Neuronal stem cell (in vitro differentiated cells): ENCODE measurements at regions not wholly inside any gene's neighbourhood (a gene's known extent, or its start where the extent isn't known, plus 50 kb on each side); places are given as distances from the start of the nearest gene placed in this dataset.

Experiments used
- DNase-seq: peaks from one replicate; pipeline ENCODE4 v3.0.0-alpha.2; 2013; ENCODE audit warnings: low spot score
- H2AFZ ChIP-seq: one replicate; pipeline ENCODE4 v1.6.1; 2013; ENCODE audit warnings: mild to moderate bottlenecking, low read length, inconsistent platforms
- H2AK5ac ChIP-seq: 2 replicates; pipeline ENCODE4 v1.6.1; 2013; ENCODE audit warnings: low read depth, mild to moderate bottlenecking, inconsistent platforms, low read length, moderate library complexity, mixed read lengths
- H2BK120ac ChIP-seq: 2 replicates; pipeline ENCODE4 v1.6.1; 2013; ENCODE audit warnings: low read depth, mild to moderate bottlenecking, inconsistent platforms, low read length, moderate library complexity, mixed read lengths
- H2BK12ac ChIP-seq: one replicate; pipeline ENCODE4 v1.6.1; 2013; ENCODE audit warnings: low read length, inconsistent platforms
- H2BK15ac ChIP-seq: 2 replicates; pipeline ENCODE4 v1.6.1; 2013; ENCODE audit warnings: mild to moderate bottlenecking, low read length, inconsistent platforms, mixed read lengths
- H2BK5ac ChIP-seq: one replicate; pipeline ENCODE4 v1.6.1; 2013; ENCODE audit warnings: inconsistent platforms, mild to moderate bottlenecking, low read length, moderate library complexity
- H3K14ac ChIP-seq: one replicate; pipeline ENCODE4 v1.6.1; 2013; ENCODE audit warnings: low read length, inconsistent platforms
- H3K18ac ChIP-seq: 2 replicates; pipeline ENCODE4 v1.6.1; 2013; ENCODE audit warnings: low read length, inconsistent platforms
- H3K23ac ChIP-seq: 2 replicates; pipeline ENCODE4 v1.6.1; 2013; ENCODE audit warnings: low read depth, mild to moderate bottlenecking, mixed read lengths, low read length, inconsistent platforms; ENCODE audit not compliant: poor library complexity
- H3K27ac ChIP-seq: replicated peaks from 3 replicates; pipeline ENCODE4 v1.5.1; 2013; ENCODE audit warnings: low read length, inconsistent platforms
- H3K27me3 ChIP-seq, 3 experiments: 2 replicates each; pipeline ENCODE4 v1.6.1; 2013; ENCODE audit warnings: low read length in 3 of 3, mild to moderate bottlenecking in 2 of 3, inconsistent platforms in 1 of 3, low read depth in 1 of 3, mixed read lengths in 1 of 3, moderate library complexity in 1 of 3; ENCODE audit not compliant: control insufficient read depth in 3 of 3, insufficient read depth in 3 of 3
- H3K36me3 ChIP-seq, 2 donors: replicated peaks in 1 of 2; 2 replicates each; pipeline ENCODE4 v1.6.1; 2013; ENCODE audit warnings: low read length in 2 of 2; ENCODE audit not compliant: control insufficient read depth in 2 of 2, insufficient read depth in 2 of 2
- H3K4ac ChIP-seq: 2 replicates; pipeline ENCODE4 v1.6.1; 2013; ENCODE audit warnings: inconsistent platforms, mild to moderate bottlenecking, low read length, moderate library complexity
- H3K4me1 ChIP-seq, 2 donors: 1 replicate in 1 of 2; 2 replicates in 1 of 2; pipeline ENCODE4 v1.6.1; 2013; ENCODE audit warnings: low read length in 2 of 2, low read depth in 1 of 2; ENCODE audit not compliant: control insufficient read depth in 2 of 2, insufficient read depth in 1 of 2
- H3K4me2 ChIP-seq: one replicate; pipeline ENCODE4 v1.6.1; 2013; ENCODE audit warnings: mild to moderate bottlenecking, low read length, inconsistent platforms; ENCODE audit not compliant: insufficient read depth, poor library complexity, severe bottlenecking
- H3K4me3 ChIP-seq, 2 donors: 2 replicates each; pipeline ENCODE4 v1.5.1; 2013; ENCODE audit warnings: low read length in 2 of 2, mild to moderate bottlenecking in 2 of 2, inconsistent platforms in 1 of 2, moderate library complexity in 1 of 2
- H3K79me1 ChIP-seq: one replicate; pipeline ENCODE4 v1.6.1; 2013; ENCODE audit warnings: low read depth, mild to moderate bottlenecking, inconsistent platforms, low read length, moderate library complexity
- H3K9ac ChIP-seq: one replicate; pipeline ENCODE4 v1.6.1; 2013; ENCODE audit warnings: mild to moderate bottlenecking, low read depth, low read length, inconsistent platforms; ENCODE audit not compliant: poor library complexity
- H3K9me3 ChIP-seq, 2 donors: replicated peaks in 1 of 2; 2 replicates each; pipeline versions ENCODE3 to v1.6.1; 2013; ENCODE audit warnings: low read length in 2 of 2, mild to moderate bottlenecking in 2 of 2, inconsistent platforms in 1 of 2, low read depth in 1 of 2, mixed read lengths in 1 of 2, moderate library complexity in 1 of 2; ENCODE audit not compliant: control insufficient read depth in 2 of 2, insufficient read depth in 1 of 2
- H4K8ac ChIP-seq: one replicate; pipeline ENCODE4 v1.6.1; 2013; ENCODE audit warnings: low read depth, mild to moderate bottlenecking, inconsistent platforms, low read length, moderate library complexity
- H4K91ac ChIP-seq: one replicate; pipeline ENCODE4 v1.6.1; 2013; ENCODE audit warnings: low read length, low read depth, mild to moderate bottlenecking, inconsistent platforms; ENCODE audit not compliant: poor library complexity
- WGBS, 2 donors: extraction: QIAGEN DNeasy Blood & Tissue Kit; methylation state at CpG; one replicate each; pipeline ENCODE4 v1.1.7; 2013; ENCODE audit warnings: missing lambda C conversion rate in 2 of 2, mixed read lengths in 1 of 2; ENCODE audit not compliant: insufficient read length in 2 of 2, insufficient replicate concordance in 1 of 2; ENCODE audit errors: extremely low coverage in 2 of 2; 5-methylcytosine and 5-hydroxymethylcytosine counted together

DNA sequence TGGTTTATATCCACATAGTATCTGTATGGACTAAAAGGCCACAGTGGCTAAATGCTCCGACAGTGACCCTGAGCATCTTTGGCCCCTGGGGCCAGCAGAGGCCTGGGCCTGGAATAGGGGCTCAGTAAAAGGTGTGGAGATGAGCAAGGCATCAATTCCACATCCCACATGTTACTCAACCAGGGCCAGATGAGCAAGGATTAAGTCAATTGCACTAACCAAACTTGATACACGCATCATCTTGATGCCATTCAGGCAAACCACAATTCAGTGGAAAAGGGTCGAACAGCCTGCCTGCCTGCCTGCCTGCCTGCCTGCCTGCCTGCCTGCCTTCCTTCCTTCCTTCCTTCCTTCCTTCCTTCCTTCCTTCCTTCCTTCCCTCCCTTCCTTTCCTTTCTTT, 53.5 kb upstream of the DNAJA2 start:
- H3K14ac ChIP-seq = no peak overlapping the region
- no peak overlapping the region for H3K23ac ChIP-seq
- H2BK120ac ChIP-seq = no peak overlapping the region
- no peak overlapping the region for H3K4ac ChIP-seq
- H3K4me2 ChIP-seq = no peak overlapping the region
- no peak overlapping the region for H4K91ac ChIP-seq
- H3K9me3 ChIP-seq = peaks cover 0 to 2% of the 10 kb centered on the region in 2 donors
- peaks cover 0 to 2% of the 10 kb centered on the region in 2 donors for H3K36me3 ChIP-seq
- H2BK12ac ChIP-seq = no peak overlapping the region
- peaks cover 0 to 2% of the 10 kb centered on the region in 2 donors for H3K4me1 ChIP-seq
- H3K18ac ChIP-seq = no peak overlapping the region
- H2AK5ac ChIP-seq = no peak overlapping the region
- no peak overlapping the region for H2BK5ac ChIP-seq
- peaks cover 0 to 2% (median 0%) of the 10 kb centered on the region in 3 experiments for H3K27me3 ChIP-seq
- WGBS, 2 donors = no CpG with 5 or more reads among the region's 3 CpGs
- H2AFZ ChIP-seq = no peak overlapping the region
- no peak overlapping the region for H4K8ac ChIP-seq
- DNase-seq = no peak
- no peak overlapping the region for H2BK15ac ChIP-seq
- no peak overlapping the region for H3K27ac ChIP-seq
- H3K4me3 ChIP-seq = no peak overlapping the region
- no peaks in the 10 kb centered on the region for H3K79me1 ChIP-seq
- no peak overlapping the region for H3K9ac ChIP-seq

- H3K14ac ChIP-seq = no peak overlapping the region
- WGBS, 2 donors = no CpG with 5 or more reads among the region's 7 CpGs
- H4K91ac ChIP-seq = no peak overlapping the region
- no peak overlapping the region for H3K4me2 ChIP-seq
- H2BK120ac ChIP-seq = no peak overlapping the region
- H3K79me1 ChIP-seq = no peaks in the 10 kb centered on the region
- DNase-seq = no peak
- peaks cover 0 to 2% of the 10 kb centered on the region in 2 donors for H3K36me3 ChIP-seq
- H3K27ac ChIP-seq = no peak overlapping the region
- H4K8ac ChIP-seq = no peak overlapping the region
- H2AFZ ChIP-seq = no peak overlapping the region
- H3K9me3 ChIP-seq = peaks cover 0 to 2% of the 10 kb centered on the region in 2 donors
- no peak overlapping the region for H3K4me3 ChIP-seq
- no peak overlapping the region for H2BK5ac ChIP-seq
- H3K23ac ChIP-seq = no peak overlapping the region
- H3K4ac ChIP-seq = no peak overlapping the region
- peaks cover 0 to 2% of the 10 kb centered on the region in 2 donors for H3K4me1 ChIP-seq
- H3K18ac ChIP-seq = no peak overlapping the region
- H2BK15ac ChIP-seq = no peak overlapping the region
- no peak overlapping the region for H3K9ac ChIP-seq
- no peak overlapping the region for H2BK12ac ChIP-seq
- no peak overlapping the region for H2AK5ac ChIP-seq
- peaks cover 0 to 2% (median 0%) of the 10 kb centered on the region in 3 experiments for H3K27me3 ChIP-seq
Observed at GRCh38 chr16:47026492-47026891, 53.0 kb upstream of the DNAJA2 start.

- Histone ChIP-seq H2BK120ac (no peak overlapping the region), H3K27ac (no peak overlapping the region), H2BK15ac (no peak overlapping the region), H3K27me3 (peaks cover 0 to 2% (median 0%) of the 10 kb centered on the region in 3 experiments), H3K14ac (peak overlapping the region; percentile 100), H3K36me3 (peaks cover 0 to 2% of the 10 kb centered on the region in 2 donors), H3K18ac (peak overlapping the region; percentile 81), H3K4me3 (peak overlapping the region in 1 of 2 donors; percentile 49), H2BK5ac (no peak overlapping the region), H3K4me1 (peaks cover 0 to 2% of the 10 kb centered on the region in 2 donors), H3K79me1 (no peaks in the 10 kb centered on the region), H3K9ac (peak overlapping the region; percentile 72), H4K8ac (peak overlapping the region; percentile 94), H2AK5ac (peak overlapping the region; percentile 44), H3K23ac (peak overlapping the region; percentile 83), H3K4ac (no peak overlapping the region), H2AFZ (no peak overlapping the region), H2BK12ac (peak overlapping the region; percentile 93), H3K4me2 (no peak overlapping the region), H4K91ac (no peak overlapping the region), H3K9me3 (peaks cover 0 to 2% of the 10 kb centered on the region in 2 donors)
- WGBS, 2 donors = no CpG with 5 or more reads among the region's 20 CpGs
- no peak for DNase-seq
Observed at GRCh38 chr16:47025641-47026040, 52.2 kb upstream of the DNAJA2 start.
